ENCODE measurements at regions not wholly inside any gene's neighbourhood (a gene's known extent, or its start where the extent isn't known, plus 50 kb on each side); places are given as distances from the start of the nearest gene placed in this dataset.

DNA sequence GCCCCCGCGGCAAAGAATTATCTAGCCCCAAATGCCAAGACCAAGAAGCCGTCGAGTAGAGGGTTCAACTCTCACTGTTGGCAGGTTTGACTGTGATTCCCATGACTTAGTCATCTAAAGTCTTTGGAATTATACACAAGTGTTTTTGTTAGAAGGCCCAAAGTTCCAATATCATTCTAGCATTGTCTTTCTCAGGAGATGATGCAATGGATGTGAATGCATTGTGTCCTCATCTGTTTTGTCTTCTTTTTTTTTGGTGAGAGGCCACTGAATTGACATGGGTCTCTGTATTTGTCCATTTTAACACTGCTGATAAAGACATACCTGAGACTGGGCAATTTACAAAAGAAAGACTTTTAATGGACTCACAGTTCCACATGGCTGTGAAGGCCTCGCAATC lies 290.5 kb upstream of the ZFP64 start:
- Histone ChIP-seq H3K4me1 (ENCODE audit: control insufficient read depth, insufficient read depth, low read length, poor library complexity, severe bottlenecking) (no peaks in the 10 kb centered on the region), H3K36me3 (ENCODE audit: control insufficient read depth, insufficient read depth, low read length) (no peaks in the 10 kb centered on the region), H3K27ac (ENCODE audit: insufficient read depth, low read length, poor library complexity, severe bottlenecking) (no peak overlapping the region), H3K27me3 (replicated peaks; ENCODE audit: control insufficient read depth, insufficient read depth, low read length, poor library complexity, severe bottlenecking) (no peaks in the 10 kb centered on the region), H3K4me3 (ENCODE audit: insufficient read depth, low read depth, low read length, poor library complexity, severe bottlenecking) (no peak overlapping the region), H3K9me3 (ENCODE audit: control insufficient read depth, low read length) (no peaks in the 10 kb centered on the region)
- DNase-seq: no peak

DNA sequence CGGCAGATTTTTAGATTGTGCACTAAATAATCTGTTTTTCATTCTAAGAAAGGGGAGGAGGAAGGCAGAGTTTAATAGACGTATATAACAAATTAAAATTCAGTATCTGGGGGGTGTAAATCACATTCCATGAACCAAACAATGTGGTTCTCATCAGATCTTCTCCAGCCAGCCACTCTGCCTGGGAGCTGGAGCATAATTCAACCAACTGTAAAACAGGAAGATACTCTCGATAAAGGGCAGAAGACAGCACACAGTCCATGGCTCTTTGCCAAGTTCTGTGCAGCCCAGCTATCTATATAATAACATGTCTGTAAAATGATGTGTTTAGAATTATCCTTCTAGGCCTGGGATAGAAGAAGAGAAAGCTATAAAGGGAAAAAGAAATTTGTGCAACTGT lies 289.9 kb upstream of the ZFP64 start:
- Histone ChIP-seq H3K27me3 (replicated peaks; ENCODE audit: control insufficient read depth, insufficient read depth, low read length, poor library complexity, severe bottlenecking) (no peaks in the 10 kb centered on the region), H3K36me3 (ENCODE audit: control insufficient read depth, insufficient read depth, low read length) (no peaks in the 10 kb centered on the region), H3K27ac (ENCODE audit: insufficient read depth, low read length, poor library complexity, severe bottlenecking) (no peak overlapping the region), H3K4me1 (ENCODE audit: control insufficient read depth, insufficient read depth, low read length, poor library complexity, severe bottlenecking) (no peaks in the 10 kb centered on the region), H3K9me3 (ENCODE audit: control insufficient read depth, low read length) (no peaks in the 10 kb centered on the region), H3K4me3 (ENCODE audit: insufficient read depth, low read depth, low read length, poor library complexity, severe bottlenecking) (no peak overlapping the region)
- no peak for DNase-seq

DNA sequence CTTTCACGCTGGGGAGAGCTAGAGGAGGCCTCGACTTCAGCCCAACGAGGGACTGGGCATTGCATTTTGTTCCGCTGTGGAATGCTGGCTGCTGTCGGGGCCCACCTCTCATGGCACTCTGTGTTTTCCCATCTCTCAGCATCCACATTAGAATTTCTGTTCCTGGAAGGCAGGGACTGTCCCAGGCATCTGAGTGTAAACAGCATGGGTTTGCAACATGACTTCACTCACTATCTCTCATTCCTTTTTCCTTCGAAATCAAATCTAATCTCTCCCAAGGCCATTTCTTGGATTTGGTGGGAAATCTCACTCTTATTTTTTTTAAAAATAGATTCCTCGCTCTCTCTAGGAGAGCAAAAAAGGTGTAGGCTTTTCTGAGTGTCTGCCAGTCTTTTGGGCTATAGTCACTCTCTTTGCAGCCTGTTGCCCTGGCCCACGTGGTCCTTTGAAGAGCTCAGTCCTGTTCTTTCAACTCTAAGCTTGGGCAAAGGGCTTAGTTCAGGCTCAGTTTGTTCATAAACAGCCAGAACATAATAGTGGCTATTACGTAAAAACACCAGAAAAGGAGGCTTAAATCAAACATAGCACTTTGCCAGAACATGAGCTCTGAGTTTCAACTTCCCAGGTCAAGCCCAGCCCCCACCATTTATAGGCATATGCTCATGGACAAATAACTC lies 284.6 kb upstream of the ZFP64 start:
- Histone ChIP-seq H3K4me3 (ENCODE audit: insufficient read depth, low read depth, low read length, poor library complexity, severe bottlenecking) (no peak overlapping the region), H3K27me3 (replicated peaks; ENCODE audit: control insufficient read depth, insufficient read depth, low read length, poor library complexity, severe bottlenecking) (no peaks in the 10 kb centered on the region), H3K36me3 (ENCODE audit: control insufficient read depth, insufficient read depth, low read length) (no peaks in the 10 kb centered on the region), H3K27ac (ENCODE audit: insufficient read depth, low read length, poor library complexity, severe bottlenecking) (no peak overlapping the region), H3K9me3 (ENCODE audit: control insufficient read depth, low read length) (no peaks in the 10 kb centered on the region), H3K4me1 (ENCODE audit: control insufficient read depth, insufficient read depth, low read length, poor library complexity, severe bottlenecking) (no peaks in the 10 kb centered on the region)
- no peak for DNase-seq

DNA sequence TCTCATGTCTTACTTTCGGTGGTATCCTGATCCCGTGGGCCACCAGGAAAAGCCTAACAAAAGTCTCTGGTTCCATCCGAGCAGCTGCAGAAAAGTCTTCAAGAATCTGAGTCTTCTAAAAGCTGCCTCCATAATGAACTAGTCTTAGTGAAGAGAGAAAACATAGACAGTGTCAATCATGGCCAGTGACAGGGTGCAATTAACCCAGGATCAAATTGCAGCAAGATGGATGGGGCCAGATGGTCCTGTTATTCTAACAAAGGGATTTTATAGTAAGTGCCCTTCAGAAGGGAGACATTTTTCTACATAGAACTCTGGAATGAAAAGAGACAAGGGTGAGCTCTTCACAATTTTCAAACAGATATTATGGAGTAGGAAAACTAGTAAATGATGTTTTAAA lies 281.6 kb upstream of the ZFP64 start:
- no peak overlapping the region for H3K4me3 ChIP-seq (ENCODE audit: insufficient read depth, low read depth, low read length, poor library complexity, severe bottlenecking)
- no peaks in the 10 kb centered on the region for H3K36me3 ChIP-seq (ENCODE audit: control insufficient read depth, insufficient read depth, low read length)
- no peaks in the 10 kb centered on the region for H3K4me1 ChIP-seq (ENCODE audit: control insufficient read depth, insufficient read depth, low read length, poor library complexity, severe bottlenecking)
- H3K27ac ChIP-seq (ENCODE audit: insufficient read depth, low read length, poor library complexity, severe bottlenecking): no peak overlapping the region
- no peak for DNase-seq
- H3K9me3 ChIP-seq (ENCODE audit: control insufficient read depth, low read length): no peaks in the 10 kb centered on the region
- H3K27me3 ChIP-seq (replicated peaks; ENCODE audit: control insufficient read depth, insufficient read depth, low read length, poor library complexity, severe bottlenecking): no peaks in the 10 kb centered on the region

DNA sequence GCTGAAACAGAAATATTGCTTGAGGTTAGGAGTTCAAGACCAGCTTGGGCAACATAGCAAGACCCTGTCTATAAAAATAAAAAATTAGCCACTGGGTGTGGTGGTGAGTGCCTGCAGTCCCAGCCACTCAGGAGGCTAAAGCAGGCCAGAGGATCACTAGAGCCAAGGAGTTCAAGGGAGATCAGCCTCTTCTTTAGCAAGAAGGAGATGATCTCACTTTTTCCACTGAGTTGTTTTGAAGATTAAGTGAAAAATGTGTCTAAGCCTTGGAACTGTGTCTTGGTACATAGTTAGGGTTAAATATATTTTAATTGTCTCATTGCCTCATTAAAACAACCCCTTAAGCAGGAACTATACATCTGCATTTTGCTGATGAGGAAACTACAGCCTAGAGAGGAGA lies 279.0 kb upstream of the ZFP64 start:
- no peak for DNase-seq

DNA sequence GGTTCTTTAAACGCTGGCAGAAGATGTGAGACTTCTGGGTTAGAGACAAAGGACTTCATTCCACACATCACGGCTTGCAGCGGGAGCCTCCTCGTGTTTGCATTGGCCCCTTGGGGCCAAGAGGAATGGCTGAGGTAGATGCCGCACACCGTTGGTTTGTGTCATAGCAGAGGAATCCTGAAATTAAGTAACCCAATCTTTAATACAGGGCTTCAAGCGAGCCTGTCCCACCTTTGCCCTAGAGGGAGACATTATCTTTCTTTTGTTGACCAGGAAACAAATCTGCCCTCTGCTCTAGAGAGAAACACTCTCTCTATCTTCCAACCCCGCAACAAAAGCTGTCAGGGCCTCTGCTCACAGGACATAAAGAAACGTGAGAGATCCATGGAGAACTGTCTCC lies 277.5 kb upstream of the ZFP64 start:
- Histone ChIP-seq H3K36me3 (ENCODE audit: control insufficient read depth, insufficient read depth, low read length) (no peaks in the 10 kb centered on the region), H3K27ac (ENCODE audit: insufficient read depth, low read length, poor library complexity, severe bottlenecking) (no peak overlapping the region), H3K9me3 (ENCODE audit: control insufficient read depth, low read length) (no peaks in the 10 kb centered on the region), H3K4me1 (ENCODE audit: control insufficient read depth, insufficient read depth, low read length, poor library complexity, severe bottlenecking) (no peaks in the 10 kb centered on the region), H3K4me3 (ENCODE audit: insufficient read depth, low read depth, low read length, poor library complexity, severe bottlenecking) (no peak overlapping the region), H3K27me3 (replicated peaks; ENCODE audit: control insufficient read depth, insufficient read depth, low read length, poor library complexity, severe bottlenecking) (no peaks in the 10 kb centered on the region)
- DNase-seq: no peak

More for the DNA sequence above, 279.0 kb upstream of the ZFP64 start:
- Histone ChIP-seq H3K27ac (ENCODE audit: insufficient read depth, low read length, poor library complexity, severe bottlenecking) (no peak overlapping the region), H3K27me3 (replicated peaks; ENCODE audit: control insufficient read depth, insufficient read depth, low read length, poor library complexity, severe bottlenecking) (no peaks in the 10 kb centered on the region), H3K4me3 (ENCODE audit: insufficient read depth, low read depth, low read length, poor library complexity, severe bottlenecking) (no peak overlapping the region), H3K36me3 (ENCODE audit: control insufficient read depth, insufficient read depth, low read length) (no peaks in the 10 kb centered on the region), H3K9me3 (ENCODE audit: control insufficient read depth, low read length) (no peaks in the 10 kb centered on the region), H3K4me1 (ENCODE audit: control insufficient read depth, insufficient read depth, low read length, poor library complexity, severe bottlenecking) (no peaks in the 10 kb centered on the region)

DNA sequence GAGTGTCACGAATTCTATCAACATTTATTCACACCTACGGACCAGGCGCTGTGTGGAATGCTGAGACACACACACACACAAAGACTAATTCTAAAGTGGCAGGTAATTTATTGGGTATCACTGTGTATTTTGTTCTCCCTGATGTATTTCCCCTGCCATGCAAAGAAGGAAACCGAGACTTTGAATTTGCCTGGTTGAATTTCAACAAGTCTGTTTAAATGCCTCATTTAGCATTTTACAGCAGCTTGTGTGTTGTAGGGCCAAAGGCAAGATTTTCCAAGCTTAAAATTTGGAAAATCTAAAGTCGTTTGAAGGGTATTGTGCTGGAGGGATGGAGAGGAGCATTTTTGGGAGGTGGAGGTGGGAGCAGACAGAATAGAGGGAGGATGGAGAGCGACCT lies 274.4 kb upstream of the ZFP64 start:
- H3K36me3 ChIP-seq (ENCODE audit: control insufficient read depth, insufficient read depth, low read length): no peaks in the 10 kb centered on the region
- no peak for DNase-seq
- no peaks in the 10 kb centered on the region for H3K4me1 ChIP-seq (ENCODE audit: control insufficient read depth, insufficient read depth, low read length, poor library complexity, severe bottlenecking)

DNA sequence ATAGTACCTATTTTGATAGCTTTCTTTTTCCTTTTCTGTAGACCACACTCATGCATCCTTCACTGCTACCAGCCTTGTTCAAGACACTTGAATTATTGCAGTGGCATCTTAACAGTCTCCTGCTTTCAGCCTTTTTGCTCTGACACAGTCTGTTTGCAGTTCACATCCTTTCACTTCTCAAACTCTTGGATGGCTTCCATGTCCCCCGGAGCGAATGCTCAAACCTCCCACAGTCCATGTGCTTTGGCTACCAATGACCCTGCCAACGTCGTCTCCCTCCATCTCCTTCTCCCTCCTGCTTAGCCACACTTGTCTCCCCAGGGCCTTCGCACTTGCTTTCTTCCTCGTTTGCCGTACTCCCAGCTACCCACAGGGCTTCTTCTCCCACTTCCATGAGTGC lies 270.0 kb upstream of the ZFP64 start:
- DNase-seq: no peak
- Histone ChIP-seq H3K4me1 (ENCODE audit: control insufficient read depth, insufficient read depth, low read length, poor library complexity, severe bottlenecking) (no peaks in the 10 kb centered on the region), H3K27ac (ENCODE audit: insufficient read depth, low read length, poor library complexity, severe bottlenecking) (no peak overlapping the region), H3K27me3 (replicated peaks; ENCODE audit: control insufficient read depth, insufficient read depth, low read length, poor library complexity, severe bottlenecking) (no peaks in the 10 kb centered on the region), H3K4me3 (ENCODE audit: insufficient read depth, low read depth, low read length, poor library complexity, severe bottlenecking) (no peak overlapping the region), H3K36me3 (ENCODE audit: control insufficient read depth, insufficient read depth, low read length) (no peaks in the 10 kb centered on the region), H3K9me3 (ENCODE audit: control insufficient read depth, low read length) (no peaks in the 10 kb centered on the region)

More for the DNA sequence above, 274.4 kb upstream of the ZFP64 start:
- Histone ChIP-seq H3K27ac (ENCODE audit: insufficient read depth, low read length, poor library complexity, severe bottlenecking) (no peak overlapping the region), H3K4me3 (ENCODE audit: insufficient read depth, low read depth, low read length, poor library complexity, severe bottlenecking) (no peak overlapping the region), H3K9me3 (ENCODE audit: control insufficient read depth, low read length) (no peaks in the 10 kb centered on the region), H3K27me3 (replicated peaks; ENCODE audit: control insufficient read depth, insufficient read depth, low read length, poor library complexity, severe bottlenecking) (no peaks in the 10 kb centered on the region)

DNA sequence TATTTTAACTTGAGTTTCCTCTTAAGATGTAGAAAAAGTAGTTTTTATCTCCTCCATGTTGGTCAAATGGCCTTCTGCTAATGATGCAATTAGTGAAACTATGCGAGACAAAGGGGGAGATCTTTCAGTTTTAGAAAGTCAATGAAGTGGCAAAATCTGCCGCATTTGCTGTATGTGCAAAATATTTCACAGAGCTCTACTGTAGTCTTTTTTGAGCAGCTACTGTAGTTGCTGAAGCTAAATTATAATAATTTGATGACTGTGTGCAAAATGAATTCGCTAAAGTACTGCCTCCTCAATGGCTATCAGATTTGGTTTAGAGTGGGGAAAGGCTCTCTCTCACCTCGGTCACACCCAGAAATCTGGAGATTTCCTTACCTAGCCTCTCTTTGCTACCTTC lies 267.6 kb upstream of the ZFP64 start:
- H3K9me3 ChIP-seq (ENCODE audit: control insufficient read depth, low read length): no peaks in the 10 kb centered on the region
- H3K4me1 ChIP-seq (ENCODE audit: control insufficient read depth, insufficient read depth, low read length, poor library complexity, severe bottlenecking): no peaks in the 10 kb centered on the region
- DNase-seq: no peak
- no peak overlapping the region for H3K4me3 ChIP-seq (ENCODE audit: insufficient read depth, low read depth, low read length, poor library complexity, severe bottlenecking)
- no peaks in the 10 kb centered on the region for H3K36me3 ChIP-seq (ENCODE audit: control insufficient read depth, insufficient read depth, low read length)
- no peaks in the 10 kb centered on the region for H3K27me3 ChIP-seq (replicated peaks; ENCODE audit: control insufficient read depth, insufficient read depth, low read length, poor library complexity, severe bottlenecking)
- no peak overlapping the region for H3K27ac ChIP-seq (ENCODE audit: insufficient read depth, low read length, poor library complexity, severe bottlenecking)

DNA sequence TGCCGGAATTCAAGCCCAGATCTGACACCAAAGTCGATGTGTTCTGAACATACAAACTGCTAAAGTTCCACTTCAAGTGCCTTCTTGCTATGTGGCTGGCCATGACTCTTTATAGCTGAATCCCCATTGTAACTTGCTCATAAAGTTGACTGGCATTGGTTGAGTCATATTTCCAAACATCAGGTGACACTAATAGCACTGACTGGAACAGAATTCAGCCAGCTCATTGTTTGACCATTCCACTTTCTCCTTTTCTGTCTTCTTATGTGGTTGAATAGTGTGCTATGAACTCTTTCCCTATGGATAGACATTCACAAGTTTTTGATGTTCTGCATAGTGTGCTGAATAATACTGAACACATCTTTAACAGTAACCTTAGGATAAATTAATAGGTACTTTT lies 266.2 kb upstream of the ZFP64 start:
- Histone ChIP-seq H3K4me1 (ENCODE audit: control insufficient read depth, insufficient read depth, low read length, poor library complexity, severe bottlenecking) (no peaks in the 10 kb centered on the region), H3K36me3 (ENCODE audit: control insufficient read depth, insufficient read depth, low read length) (no peaks in the 10 kb centered on the region)
- no peak for DNase-seq

More for the DNA sequence above, 266.2 kb upstream of the ZFP64 start:
- no peaks in the 10 kb centered on the region for H3K9me3 ChIP-seq (ENCODE audit: control insufficient read depth, low read length)
- no peak overlapping the region for H3K27ac ChIP-seq (ENCODE audit: insufficient read depth, low read length, poor library complexity, severe bottlenecking)
- no peak overlapping the region for H3K4me3 ChIP-seq (ENCODE audit: insufficient read depth, low read depth, low read length, poor library complexity, severe bottlenecking)
- no peaks in the 10 kb centered on the region for H3K27me3 ChIP-seq (replicated peaks; ENCODE audit: control insufficient read depth, insufficient read depth, low read length, poor library complexity, severe bottlenecking)
